ENCODE measurements at regions not wholly inside any gene's neighbourhood (a gene's known extent, or its start where the extent isn't known, plus 50 kb on each side); places are given as distances from the start of the nearest gene placed in this dataset.

DNA sequence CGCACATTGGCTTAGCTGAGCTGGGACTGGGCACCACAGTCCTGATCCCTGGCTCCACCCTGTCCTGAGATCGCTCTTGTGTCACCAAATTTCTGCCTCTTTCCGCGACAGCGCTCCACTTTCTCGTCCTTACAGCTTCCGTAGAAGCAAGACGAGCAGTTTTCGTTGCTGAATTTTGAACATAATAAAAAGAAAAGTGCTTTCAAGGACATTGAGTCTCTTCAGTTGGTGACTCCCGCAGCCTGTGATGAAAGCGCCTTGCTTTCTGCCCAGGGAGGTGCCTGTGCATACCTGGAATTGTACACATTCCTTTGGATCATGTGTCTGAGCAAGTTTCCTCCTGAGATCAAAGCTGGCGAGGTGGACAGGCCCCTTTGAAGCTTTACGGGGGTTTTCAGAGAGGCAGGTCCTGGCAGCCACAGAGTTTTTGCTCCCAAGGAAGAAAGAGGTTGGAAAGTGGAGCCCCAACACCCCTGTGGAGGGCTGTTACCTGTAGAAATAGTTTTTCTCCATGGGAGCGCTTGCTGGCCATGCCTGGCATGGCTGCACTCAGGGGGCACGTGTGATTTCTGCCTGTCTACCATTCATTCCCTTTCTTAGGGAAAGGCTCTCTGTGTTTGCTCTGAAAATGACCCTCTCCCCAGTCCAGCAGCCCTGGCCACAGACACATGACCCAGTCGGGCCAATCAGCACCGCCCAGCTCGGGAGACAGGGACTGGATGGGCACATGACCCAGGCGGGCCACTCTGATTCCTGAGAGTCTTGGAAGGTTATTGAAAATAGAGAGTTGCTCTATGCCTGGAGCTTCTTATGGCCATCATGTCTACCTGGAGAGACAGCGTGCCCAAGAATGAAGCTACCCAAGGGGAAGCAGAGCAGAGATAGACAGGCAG is 115.6 kb upstream of the OTOS start:
- no peaks in the 10 kb centered on the region for H3K9me3 ChIP-seq (ENCODE audit: low read depth)

DNA sequence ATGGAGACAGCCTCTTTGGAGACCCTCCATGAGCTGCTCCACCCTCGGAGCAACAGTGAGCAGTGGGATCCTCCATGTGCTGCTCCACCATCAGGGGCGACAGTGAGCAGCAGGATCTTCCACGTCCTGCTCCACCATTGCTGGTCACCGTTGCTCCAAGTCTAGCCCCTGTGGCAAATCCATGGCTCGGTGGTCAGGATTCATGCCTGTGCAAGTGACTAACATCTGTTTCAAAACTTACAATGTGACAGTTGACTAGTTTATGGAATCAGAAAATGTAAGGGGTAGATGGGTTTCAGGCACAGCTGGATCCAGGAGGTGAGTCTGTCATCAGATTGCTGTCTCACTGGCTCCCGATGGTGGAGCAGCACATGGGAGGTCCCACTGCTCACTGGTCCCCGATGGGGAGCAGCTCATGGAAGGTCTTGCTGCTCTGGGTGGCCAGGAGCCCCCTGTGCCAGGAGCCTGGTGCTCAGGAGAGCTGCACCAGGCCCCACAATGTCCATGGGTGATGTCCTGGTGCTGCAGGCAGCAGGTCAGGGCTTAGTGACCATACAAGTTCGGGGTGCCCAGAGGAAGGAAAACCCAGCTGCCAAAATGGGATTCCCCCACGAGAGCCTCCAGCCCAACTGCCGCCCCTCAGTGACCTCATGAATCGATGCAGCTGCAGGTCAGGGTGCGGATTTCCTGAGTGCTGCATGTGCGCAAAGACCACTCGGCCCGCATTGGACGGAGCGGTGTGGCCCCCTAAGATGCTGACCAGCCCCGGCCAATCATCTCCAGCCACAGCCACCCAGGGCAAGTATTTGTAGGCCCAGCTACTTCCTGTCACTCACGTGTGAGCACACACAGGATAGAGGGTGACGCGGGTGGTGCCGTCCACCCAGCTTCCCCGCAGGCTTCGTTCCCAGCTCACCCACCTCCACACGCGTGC is 116.5 kb upstream of the OTOS start:
- H3F3A ChIP-seq (ENCODE audit: low read depth) = no peaks in the 10 kb centered on the region
- no peaks in the 10 kb centered on the region for H3K36me3 ChIP-seq
- no peaks in the 10 kb centered on the region for H3K9me3 ChIP-seq (ENCODE audit: low read depth)
- Mint-ChIP-seq H3K27ac (peak overlapping the region; percentile 85), H3K36me3 (no peaks in the 10 kb centered on the region), H3K4me3 (no peak overlapping the region), H3K9me3 (peaks cover 7% of the 10 kb centered on the region), H3K27me3 (ENCODE audit: insufficient read depth, low read depth) (peaks cover 15% of the 10 kb centered on the region), H3K4me1 (peaks cover 23% of the 10 kb centered on the region)
- H3K27ac ChIP-seq = no peak overlapping the region
- no peak for DNase-seq (ENCODE audit: low spot score)
- H3K9ac ChIP-seq = no peak overlapping the region
- no peaks in the 10 kb centered on the region for H3K27me3 ChIP-seq
- H3K79me2 ChIP-seq (ENCODE audit: low read depth) = no peaks in the 10 kb centered on the region
- H2AFZ ChIP-seq (replicated peaks) = no peak overlapping the region
- H4K20me1 ChIP-seq (ENCODE audit: low read depth) = no peaks in the 10 kb centered on the region
- H3K4me3 ChIP-seq = no peak overlapping the region
- no peak overlapping the region for H3K4me2 ChIP-seq
- TF ChIP-seq EZH2phosphoT487 (IDR thresholded peaks at IDR 0.05) (no peak), EZH2 (IDR thresholded peaks at IDR 0.05) (no peak)
- TF ChIP-seq, protein P1, sequence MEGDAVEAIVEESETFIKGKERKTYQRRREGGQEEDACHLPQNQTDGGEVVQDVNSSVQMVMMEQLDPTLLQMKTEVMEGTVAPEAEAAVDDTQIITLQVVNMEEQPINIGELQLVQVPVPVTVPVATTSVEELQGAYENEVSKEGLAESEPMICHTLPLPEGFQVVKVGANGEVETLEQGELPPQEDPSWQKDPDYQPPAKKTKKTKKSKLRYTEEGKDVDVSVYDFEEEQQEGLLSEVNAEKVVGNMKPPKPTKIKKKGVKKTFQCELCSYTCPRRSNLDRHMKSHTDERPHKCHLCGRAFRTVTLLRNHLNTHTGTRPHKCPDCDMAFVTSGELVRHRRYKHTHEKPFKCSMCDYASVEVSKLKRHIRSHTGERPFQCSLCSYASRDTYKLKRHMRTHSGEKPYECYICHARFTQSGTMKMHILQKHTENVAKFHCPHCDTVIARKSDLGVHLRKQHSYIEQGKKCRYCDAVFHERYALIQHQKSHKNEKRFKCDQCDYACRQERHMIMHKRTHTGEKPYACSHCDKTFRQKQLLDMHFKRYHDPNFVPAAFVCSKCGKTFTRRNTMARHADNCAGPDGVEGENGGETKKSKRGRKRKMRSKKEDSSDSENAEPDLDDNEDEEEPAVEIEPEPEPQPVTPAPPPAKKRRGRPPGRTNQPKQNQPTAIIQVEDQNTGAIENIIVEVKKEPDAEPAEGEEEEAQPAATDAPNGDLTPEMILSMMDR (IDR thresholded peaks at IDR 0.05) = no peak
- H3K4me1 ChIP-seq = peaks cover 6% of the 10 kb centered on the region

More for the DNA sequence above, 115.6 kb upstream of the OTOS start:
- H2AFZ ChIP-seq (replicated peaks) = peak overlapping the region; percentile 29
- H3F3A ChIP-seq (ENCODE audit: low read depth) = no peaks in the 10 kb centered on the region
- H3K36me3 ChIP-seq = no peaks in the 10 kb centered on the region
- Mint-ChIP-seq H3K27me3 (ENCODE audit: insufficient read depth, low read depth) (peaks cover 15% of the 10 kb centered on the region), H3K4me1 (peaks cover 23% of the 10 kb centered on the region), H3K4me3 (no peak overlapping the region), H3K27ac (peak overlapping the region; percentile 85), H3K9me3 (peaks cover 2% of the 10 kb centered on the region), H3K36me3 (no peaks in the 10 kb centered on the region)
- no peaks in the 10 kb centered on the region for H3K27me3 ChIP-seq
- no peak overlapping the region for H3K4me3 ChIP-seq
- DNase-seq (ENCODE audit: low spot score) = peak; percentile 57
- H3K4me2 ChIP-seq = no peak overlapping the region
- peaks cover 11% of the 10 kb centered on the region for H3K4me1 ChIP-seq
- no peak overlapping the region for H3K27ac ChIP-seq
- H4K20me1 ChIP-seq (ENCODE audit: low read depth) = no peaks in the 10 kb centered on the region
- H3K79me2 ChIP-seq (ENCODE audit: low read depth) = no peaks in the 10 kb centered on the region
- TF ChIP-seq EZH2phosphoT487 (IDR thresholded peaks at IDR 0.05) (no peak), EZH2 (IDR thresholded peaks at IDR 0.05) (no peak)
- TF ChIP-seq, protein P1 (IDR thresholded peaks at IDR 0.05) = no peak
- H3K9ac ChIP-seq = no peak overlapping the region

DNA sequence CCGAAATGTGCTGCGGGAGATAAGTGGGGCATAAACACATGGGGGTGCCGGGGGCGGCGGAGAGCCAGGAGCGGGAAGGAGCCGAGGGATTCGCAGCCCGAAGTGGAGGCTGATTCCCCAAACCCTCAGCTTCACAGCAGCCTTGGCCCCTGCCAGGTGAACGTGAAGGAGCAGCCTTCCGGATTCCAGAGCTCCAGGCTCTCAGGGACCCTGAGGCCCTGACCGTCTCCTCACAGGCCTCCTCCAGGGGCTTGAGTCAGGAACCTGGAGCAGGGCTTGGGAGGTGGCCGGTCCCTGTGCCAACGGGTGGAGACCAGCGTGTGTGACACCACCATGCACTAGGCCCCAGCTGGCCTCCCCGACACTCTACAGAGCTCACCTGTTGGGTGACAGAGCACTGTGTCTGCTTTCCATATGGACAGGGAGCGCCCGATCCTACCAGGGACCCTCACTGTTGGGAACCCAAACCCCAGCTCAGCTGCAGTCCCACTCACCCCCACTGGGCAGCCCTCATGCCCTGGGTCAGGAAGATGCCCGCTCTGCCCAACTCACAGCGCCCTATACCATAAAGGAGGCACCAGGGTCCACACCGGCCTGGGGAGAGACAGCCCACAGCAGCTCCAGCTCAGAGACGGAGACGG is 117.6 kb upstream of the OTOS start:
- H3K27ac ChIP-seq = no peak overlapping the region
- H3K9me3 Mint-ChIP-seq = peaks cover 15% of the 10 kb centered on the region
- no peak for DNase-seq (ENCODE audit: low spot score)
- no peak overlapping the region for H3K27ac Mint-ChIP-seq
- no peaks in the 10 kb centered on the region for H3K27me3 ChIP-seq
- no peak overlapping the region for H2AFZ ChIP-seq (replicated peaks)
- TF ChIP-seq EZH2 (IDR thresholded peaks at IDR 0.05) (no peak), EZH2phosphoT487 (IDR thresholded peaks at IDR 0.05) (no peak)
- TF ChIP-seq, protein P1 (IDR thresholded peaks at IDR 0.05) = no peak
- no peaks in the 10 kb centered on the region for H3K79me2 ChIP-seq (ENCODE audit: low read depth)
- no peak overlapping the region for H3K9ac ChIP-seq
- no peak overlapping the region for H3K4me3 ChIP-seq
- H3K36me3 Mint-ChIP-seq = peaks cover 2% of the 10 kb centered on the region
- peaks cover 15% of the 10 kb centered on the region for H3K27me3 Mint-ChIP-seq (ENCODE audit: insufficient read depth, low read depth)
- peaks cover 6% of the 10 kb centered on the region for H3K4me1 ChIP-seq
- H3K36me3 ChIP-seq = no peaks in the 10 kb centered on the region
- H3K4me1 Mint-ChIP-seq = peaks cover 23% of the 10 kb centered on the region
- H4K20me1 ChIP-seq (ENCODE audit: low read depth) = no peaks in the 10 kb centered on the region
- H3K4me3 Mint-ChIP-seq = no peak overlapping the region
- H3F3A ChIP-seq (ENCODE audit: low read depth) = no peaks in the 10 kb centered on the region
- no peaks in the 10 kb centered on the region for H3K9me3 ChIP-seq (ENCODE audit: low read depth)
- no peak overlapping the region for H3K4me2 ChIP-seq
